ENCODE measurements at regions not wholly inside any gene's neighbourhood (a gene's known extent, or its start where the extent isn't known, plus 50 kb on each side); places are given as distances from the start of the nearest gene placed in this dataset.

GRCh38 chr7:136652635-136653370, 215.6 kb upstream of the CHRM2 start:
- ATAC-seq (no peak), DNase-seq (no peak)
- H3K4me3 ChIP-seq: no peak overlapping the region
- H3K27me3 ChIP-seq: no peaks in the 10 kb centered on the region
- in situ Hi-C loops (cut with MboI; ENCODE audit: low sequenced_read_pairs in 4 of 4): no loop called here
- TF ChIP-seq, protein P1, sequence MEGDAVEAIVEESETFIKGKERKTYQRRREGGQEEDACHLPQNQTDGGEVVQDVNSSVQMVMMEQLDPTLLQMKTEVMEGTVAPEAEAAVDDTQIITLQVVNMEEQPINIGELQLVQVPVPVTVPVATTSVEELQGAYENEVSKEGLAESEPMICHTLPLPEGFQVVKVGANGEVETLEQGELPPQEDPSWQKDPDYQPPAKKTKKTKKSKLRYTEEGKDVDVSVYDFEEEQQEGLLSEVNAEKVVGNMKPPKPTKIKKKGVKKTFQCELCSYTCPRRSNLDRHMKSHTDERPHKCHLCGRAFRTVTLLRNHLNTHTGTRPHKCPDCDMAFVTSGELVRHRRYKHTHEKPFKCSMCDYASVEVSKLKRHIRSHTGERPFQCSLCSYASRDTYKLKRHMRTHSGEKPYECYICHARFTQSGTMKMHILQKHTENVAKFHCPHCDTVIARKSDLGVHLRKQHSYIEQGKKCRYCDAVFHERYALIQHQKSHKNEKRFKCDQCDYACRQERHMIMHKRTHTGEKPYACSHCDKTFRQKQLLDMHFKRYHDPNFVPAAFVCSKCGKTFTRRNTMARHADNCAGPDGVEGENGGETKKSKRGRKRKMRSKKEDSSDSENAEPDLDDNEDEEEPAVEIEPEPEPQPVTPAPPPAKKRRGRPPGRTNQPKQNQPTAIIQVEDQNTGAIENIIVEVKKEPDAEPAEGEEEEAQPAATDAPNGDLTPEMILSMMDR (IDR thresholded peaks at IDR 0.05 in 4 of 5, conservative IDR thresholded peaks at IDR 0.05 in 1 of 5): no peak
- TF ChIP-seq POLR2A (IDR thresholded peaks at IDR 0.05): no peak
- H3K9me3 ChIP-seq: no peaks in the 10 kb centered on the region
- no peak overlapping the region for H3K27ac ChIP-seq
- H3K4me1 ChIP-seq: no peaks in the 10 kb centered on the region
- intact Hi-C loops (cut with DNase I; ENCODE audit: low total_unique reads): no loop called here
- no peaks in the 10 kb centered on the region for H3K36me3 ChIP-seq

DNA sequence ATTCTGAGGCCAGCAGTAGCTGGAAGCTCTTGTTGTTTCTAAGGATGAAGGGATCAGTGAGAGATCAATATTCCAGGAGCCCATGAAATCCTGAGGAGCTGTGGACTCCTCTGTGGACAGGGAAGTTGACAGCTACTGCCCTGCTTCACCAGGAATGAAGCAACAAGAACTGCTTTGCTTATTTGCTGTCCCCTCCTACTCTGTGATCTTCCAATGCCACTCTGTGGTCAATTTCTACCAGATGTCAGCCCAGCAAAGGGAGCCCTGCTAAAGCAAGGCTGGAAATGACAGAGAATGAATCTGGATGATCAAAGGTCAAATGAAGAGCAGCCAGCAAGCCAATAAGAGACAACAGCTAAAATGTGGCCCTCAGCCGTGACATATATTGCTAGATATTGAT, 227.5 kb upstream of the CHRM2 start:
- Histone ChIP-seq H3K4me1 (no peaks in the 10 kb centered on the region), H3K27ac (no peak overlapping the region), H3K4me3 (no peak overlapping the region), H3K9me3 (no peaks in the 10 kb centered on the region), H3K27me3 (no peaks in the 10 kb centered on the region), H3K36me3 (no peaks in the 10 kb centered on the region)
- intact Hi-C loops (cut with DNase I; ENCODE audit: low total_unique reads) (no loop called here), in situ Hi-C loops (cut with MboI; ENCODE audit: low sequenced_read_pairs in 4 of 4) (no loop called here)
- ATAC-seq (no peak), DNase-seq (no peak)
- TF ChIP-seq, protein P1 (IDR thresholded peaks at IDR 0.05 in 4 of 5, conservative IDR thresholded peaks at IDR 0.05 in 1 of 5): no peak
- no peak for TF ChIP-seq POLR2A (IDR thresholded peaks at IDR 0.05)

DNA sequence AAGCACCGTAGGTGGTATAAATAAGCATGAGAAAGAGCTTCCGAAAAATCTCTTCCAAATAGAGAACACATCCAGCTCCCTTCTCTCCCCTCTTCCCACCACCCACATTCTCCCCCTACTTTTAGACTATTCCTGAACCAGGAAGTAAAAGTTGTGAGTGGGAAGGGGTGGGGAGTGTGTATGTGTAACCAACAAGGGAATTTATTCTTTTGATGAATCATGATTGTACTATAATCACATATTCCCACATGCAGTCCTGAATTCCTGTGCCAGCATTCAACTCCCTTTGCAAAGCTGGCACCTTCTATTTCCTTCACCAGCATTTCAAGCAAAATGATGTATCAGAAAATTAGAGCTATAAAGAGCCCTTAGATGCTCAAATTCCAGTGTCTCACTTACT, 230.6 kb upstream of the CHRM2 start:
- in situ Hi-C loops (cut with MboI; ENCODE audit: low sequenced_read_pairs in 4 of 4): no loop called here
- H3K9me3 ChIP-seq: no peaks in the 10 kb centered on the region
- no peak overlapping the region for H3K27ac ChIP-seq
- DNase-seq (no peak), ATAC-seq (no peak)
- H3K27me3 ChIP-seq: no peaks in the 10 kb centered on the region
- H3K4me1 ChIP-seq: no peaks in the 10 kb centered on the region
- no peak overlapping the region for H3K4me3 ChIP-seq
- intact Hi-C loops (cut with DNase I; ENCODE audit: low total_unique reads): no loop called here
- TF ChIP-seq POLR2A (IDR thresholded peaks at IDR 0.05): no peak
- TF ChIP-seq, protein P1 (IDR thresholded peaks at IDR 0.05 in 4 of 5, conservative IDR thresholded peaks at IDR 0.05 in 1 of 5): no peak
- H3K36me3 ChIP-seq: no peaks in the 10 kb centered on the region

- Histone ChIP-seq H3K4me3 (no peak overlapping the region), H3K9me3 (no peaks in the 10 kb centered on the region), H3K4me1 (no peaks in the 10 kb centered on the region), H3K27ac (no peak overlapping the region), H3K36me3 (no peaks in the 10 kb centered on the region), H3K27me3 (no peaks in the 10 kb centered on the region)
- TF ChIP-seq, protein P1 (IDR thresholded peaks at IDR 0.05 in 4 of 5, conservative IDR thresholded peaks at IDR 0.05 in 1 of 5): no peak
- no peak for TF ChIP-seq POLR2A (IDR thresholded peaks at IDR 0.05)
- intact Hi-C loops (cut with DNase I; ENCODE audit: low total_unique reads): no loop called here
- no peak for DNase-seq
- no peak for ATAC-seq
- in situ Hi-C loops (cut with MboI; ENCODE audit: low sequenced_read_pairs in 4 of 4): no loop called here
Measured at GRCh38 chr7:136635751-136636150, 232.7 kb upstream of the CHRM2 start.

DNA sequence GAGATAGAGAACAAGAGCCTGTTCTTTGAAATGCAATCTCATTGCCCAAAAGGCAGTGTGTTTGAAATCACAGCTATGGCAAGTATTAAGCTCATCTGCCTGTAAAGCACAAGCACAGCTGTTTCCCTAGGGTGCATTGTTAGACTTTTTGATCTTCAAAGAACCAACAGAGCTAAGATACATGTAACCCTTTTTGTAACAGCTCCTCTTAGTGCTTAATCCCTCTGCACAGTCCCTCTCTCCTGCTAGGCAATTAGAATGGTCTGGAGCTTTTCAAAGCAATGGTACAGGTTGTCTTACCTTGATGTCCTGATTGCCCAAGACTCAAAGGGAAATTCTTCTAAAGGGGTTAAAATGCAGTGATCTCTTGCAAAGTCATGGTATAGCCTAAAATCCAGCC, 249.6 kb upstream of the CHRM2 start:
- no peaks in the 10 kb centered on the region for H3K4me1 ChIP-seq
- H3K9me3 ChIP-seq: no peaks in the 10 kb centered on the region
- in situ Hi-C loops (cut with MboI; ENCODE audit: low sequenced_read_pairs in 4 of 4): no loop called here
- H3K27ac ChIP-seq: no peak overlapping the region
- intact Hi-C loops (cut with DNase I; ENCODE audit: low total_unique reads): no loop called here
- no peaks in the 10 kb centered on the region for H3K27me3 ChIP-seq
- no peak overlapping the region for H3K4me3 ChIP-seq
- DNase-seq (no peak), ATAC-seq (no peak)
- no peak for TF ChIP-seq POLR2A (IDR thresholded peaks at IDR 0.05)
- TF ChIP-seq, protein P1 (IDR thresholded peaks at IDR 0.05 in 4 of 5, conservative IDR thresholded peaks at IDR 0.05 in 1 of 5): no peak
- no peaks in the 10 kb centered on the region for H3K36me3 ChIP-seq

Measured in gastrocnemius medialis (tissue), 4 donors.